Dedifferentiated amniotic fluid mesenchymal stem cell (primary cell): ENCODE measurements at regions not wholly inside any gene's neighbourhood (a gene's known extent, or its start where the extent isn't known, plus 50 kb on each side); places are given as distances from the start of the nearest gene placed in this dataset.
"Not testable (repeated sequence)": the region's sequence is repeated elsewhere in the genome, so short reads cannot be mapped to it uniquely, and the experiment has no call there.

Experiments
- DNase-seq: peaks from one replicate; pipeline ENCODE4 v3.0.0-alpha.2; 2016; ENCODE audit errors: extremely low spot score

- not testable (repeated sequence) for DNase-seq
Observed at GRCh38 chr14:106592115-106592852, 1065.9 kb downstream of the TMEM121 start.

- no peak for DNase-seq
Observed at GRCh38 chr14:106599209-106599608, 1072.8 kb downstream of the TMEM121 start.

GRCh38 chr14:106605548-106606448, 1079.4 kb downstream of the TMEM121 start:
- DNase-seq: no peak

- no peak for DNase-seq
Observed at GRCh38 chr14:106606936-106607335, 1080.6 kb downstream of the TMEM121 start.

- DNase-seq: no peak
Observed at GRCh38 chr14:106610691-106611090, 1084.3 kb downstream of the TMEM121 start.

GRCh38 chr14:106613256-106613655, 1086.9 kb downstream of the TMEM121 start:
- DNase-seq: no peak

- not testable (repeated sequence) for DNase-seq
Observed at GRCh38 chr14:106618471-106618951, 1092.1 kb downstream of the TMEM121 start.

- DNase-seq: no peak
Observed at GRCh38 chr14:106619606-106620005, 1093.2 kb downstream of the TMEM121 start.

GRCh38 chr14:106620368-106620767, 1094.0 kb downstream of the TMEM121 start:
- no peak for DNase-seq

- DNase-seq: no peak
Observed at GRCh38 chr14:106622200-106622745, 1095.9 kb downstream of the TMEM121 start.

GRCh38 chr14:106625186-106625585, 1098.8 kb downstream of the TMEM121 start:
- no peak for DNase-seq

- DNase-seq: not testable (repeated sequence)
Observed at GRCh38 chr14:106626469-106626868, 1100.1 kb downstream of the TMEM121 start.

GRCh38 chr14:106626942-106627588, 1100.7 kb downstream of the TMEM121 start:
- DNase-seq: not testable (repeated sequence)

- no peak for DNase-seq
Observed at GRCh38 chr14:106631879-106632278, 1105.5 kb downstream of the TMEM121 start.

GRCh38 chr14:106633721-106634120, 1107.3 kb downstream of the TMEM121 start:
- no peak for DNase-seq

- DNase-seq: no peak
Observed at GRCh38 chr14:106635569-106635968, 1109.2 kb downstream of the TMEM121 start.

GRCh38 chr14:106638786-106639452, 1112.5 kb downstream of the TMEM121 start:
- not testable (repeated sequence) for DNase-seq

GRCh38 chr14:106642090-106642489, 1115.7 kb downstream of the TMEM121 start:
- DNase-seq: no peak

- DNase-seq: not testable (repeated sequence)
Observed at GRCh38 chr14:106642971-106643370, 1116.6 kb downstream of the TMEM121 start.

- DNase-seq: not testable (repeated sequence)
Observed at GRCh38 chr14:106648874-106649273, 1122.5 kb downstream of the TMEM121 start.

GRCh38 chr14:106651016-106651415, 1124.6 kb downstream of the TMEM121 start:
- DNase-seq: no peak
